Glomerular endothelial cell (primary cell): ENCODE measurements at regions not wholly inside any gene's neighbourhood (a gene's known extent, or its start where the extent isn't known, plus 50 kb on each side); places are given as distances from the start of the nearest gene placed in this dataset.
"Not testable (repeated sequence)": the region's sequence is repeated elsewhere in the genome, so short reads cannot be mapped to it uniquely, and the experiment has no call there.

Source experiments
- DNase-seq: peaks from one replicate; pipeline ENCODE4 v3.0.0-alpha.2; 2011; ENCODE audit warnings: low read depth, low spot score; ENCODE audit errors: extremely low read depth

GRCh38 chr12:91515944-91516694 lies 333.5 kb upstream of the DCN start:
- DNase-seq = no peak

- DNase-seq = no peak
Measured at GRCh38 chr12:91513313-91513712, 330.7 kb upstream of the DCN start.

- DNase-seq = no peak
Measured at GRCh38 chr12:91511795-91512420, 329.3 kb upstream of the DCN start.

GRCh38 chr12:91507754-91508153 lies 325.1 kb upstream of the DCN start:
- no peak for DNase-seq

- no peak for DNase-seq
Measured at GRCh38 chr12:91506452-91506851, 323.8 kb upstream of the DCN start.

- DNase-seq = no peak
Measured at GRCh38 chr12:91505006-91505405, 322.4 kb upstream of the DCN start.

- no peak for DNase-seq
Measured at GRCh38 chr12:91502208-91502607, 319.6 kb upstream of the DCN start.

GRCh38 chr12:91496337-91496736 lies 313.7 kb upstream of the DCN start:
- no peak for DNase-seq

GRCh38 chr12:91493308-91493707 lies 310.7 kb upstream of the DCN start:
- DNase-seq = no peak

GRCh38 chr12:91492648-91493047 lies 310.0 kb upstream of the DCN start:
- DNase-seq = no peak

- DNase-seq = no peak
Measured at GRCh38 chr12:91490667-91491311, 308.2 kb upstream of the DCN start.

- no peak for DNase-seq
Measured at GRCh38 chr12:91483471-91483985, 300.9 kb upstream of the DCN start.

- DNase-seq = no peak
Measured at GRCh38 chr12:91482231-91482630, 299.6 kb upstream of the DCN start.

GRCh38 chr12:91478500-91478899 lies 295.9 kb upstream of the DCN start:
- no peak for DNase-seq

GRCh38 chr12:91467686-91468085 lies 285.1 kb upstream of the DCN start:
- no peak for DNase-seq

GRCh38 chr12:91461061-91461460 lies 278.4 kb upstream of the DCN start:
- no peak for DNase-seq

- no peak for DNase-seq
Measured at GRCh38 chr12:91460469-91460868, 277.9 kb upstream of the DCN start.

- DNase-seq = no peak
Measured at GRCh38 chr12:91455321-91455720, 272.7 kb upstream of the DCN start.

GRCh38 chr12:91454179-91454578 lies 271.6 kb upstream of the DCN start:
- DNase-seq = no peak

GRCh38 chr12:91452464-91452863 lies 269.8 kb upstream of the DCN start:
- DNase-seq = not testable (repeated sequence)

- no peak for DNase-seq
Measured at GRCh38 chr12:91441993-91442952, 259.7 kb upstream of the DCN start.
